GM12874 (cell line): ENCODE measurements at regions not wholly inside any gene's neighbourhood (a gene's known extent, or its start where the extent isn't known, plus 50 kb on each side); places are given as distances from the start of the nearest gene placed in this dataset.

Experiments used
- CTCF ChIP-seq: IDR thresholded peaks from 2 replicates; pipeline ENCODE4 v1.5.1; 2011; ENCODE audit warnings: low read depth, mild to moderate bottlenecking, control low read depth, low read length, moderate library complexity; ENCODE audit not compliant: insufficient read depth

- no peak for TF ChIP-seq CTCF
These were observed 1079.7 kb downstream of the TBC1D22A start for GRCh38 chr22:47842119-47842518.

DNA sequence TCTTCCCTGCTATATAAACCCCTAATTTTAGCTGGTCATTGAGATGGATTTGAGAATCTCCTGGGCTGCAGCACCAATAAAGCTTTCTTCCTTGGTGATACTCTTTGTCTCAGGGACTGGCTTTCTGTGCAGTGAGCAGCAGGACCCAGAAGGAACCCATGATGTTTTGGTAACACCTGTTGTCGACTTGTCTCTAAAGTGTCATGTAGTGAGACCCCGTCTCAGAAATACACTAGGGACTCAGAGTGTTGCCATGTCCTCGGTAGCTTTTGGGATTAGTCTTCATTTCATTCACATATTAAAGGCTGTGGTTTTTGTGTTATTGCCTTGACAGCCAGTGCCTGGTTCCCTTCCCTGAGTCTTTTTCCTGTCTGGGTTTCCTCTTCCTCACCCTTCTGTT is 1078.7 kb downstream of the TBC1D22A start:
- no peak for TF ChIP-seq CTCF

GRCh38 chr22:47839595-47840227 is 1077.3 kb downstream of the TBC1D22A start:
- TF ChIP-seq CTCF, result no peak

GRCh38 chr22:47837703-47838102 is 1075.3 kb downstream of the TBC1D22A start:
- TF ChIP-seq CTCF, result peak; percentile 16; the same call in 1 of the 2 replicates

- TF ChIP-seq CTCF, result no peak
These were observed 1074.5 kb downstream of the TBC1D22A start for GRCh38 chr22:47836957-47837356.

- TF ChIP-seq CTCF, result no peak
These were observed 1073.3 kb downstream of the TBC1D22A start for GRCh38 chr22:47835726-47836125.

- TF ChIP-seq CTCF, result no peak
These were observed 1063.6 kb downstream of the TBC1D22A start for GRCh38 chr22:47826016-47826415.

GRCh38 chr22:47822422-47822821 is 1060.0 kb downstream of the TBC1D22A start:
- no peak for TF ChIP-seq CTCF
